ENCODE measurements at regions not wholly inside any gene's neighbourhood (a gene's known extent, or its start where the extent isn't known, plus 50 kb on each side); places are given as distances from the start of the nearest gene placed in this dataset.

DNA sequence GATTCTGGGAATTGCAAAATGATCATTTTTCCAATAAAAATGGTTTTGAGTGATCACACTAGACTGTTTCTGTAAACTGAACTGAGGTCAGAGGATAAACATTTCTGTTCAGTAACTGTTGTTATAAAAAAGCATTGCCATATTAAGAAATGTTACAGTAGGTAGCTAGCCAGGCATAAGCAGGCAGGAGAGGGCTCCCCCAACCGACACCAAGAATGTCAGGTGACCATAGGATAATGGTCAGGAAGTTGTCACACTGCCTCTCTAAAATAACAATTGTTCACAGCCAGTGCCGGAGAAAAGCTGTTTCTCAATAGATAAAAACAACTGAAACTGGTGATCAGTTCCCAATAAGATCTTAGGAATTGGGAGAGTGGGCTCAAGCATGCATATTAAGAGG is 306.2 kb upstream of the SLIT2 start:
- TF ChIP-seq POLR2A (IDR thresholded peaks at IDR 0.05) (no peak), EP300 (IDR thresholded peaks at IDR 0.05; ENCODE audit: low read depth) (no peak)
- TF ChIP-seq, protein P1, sequence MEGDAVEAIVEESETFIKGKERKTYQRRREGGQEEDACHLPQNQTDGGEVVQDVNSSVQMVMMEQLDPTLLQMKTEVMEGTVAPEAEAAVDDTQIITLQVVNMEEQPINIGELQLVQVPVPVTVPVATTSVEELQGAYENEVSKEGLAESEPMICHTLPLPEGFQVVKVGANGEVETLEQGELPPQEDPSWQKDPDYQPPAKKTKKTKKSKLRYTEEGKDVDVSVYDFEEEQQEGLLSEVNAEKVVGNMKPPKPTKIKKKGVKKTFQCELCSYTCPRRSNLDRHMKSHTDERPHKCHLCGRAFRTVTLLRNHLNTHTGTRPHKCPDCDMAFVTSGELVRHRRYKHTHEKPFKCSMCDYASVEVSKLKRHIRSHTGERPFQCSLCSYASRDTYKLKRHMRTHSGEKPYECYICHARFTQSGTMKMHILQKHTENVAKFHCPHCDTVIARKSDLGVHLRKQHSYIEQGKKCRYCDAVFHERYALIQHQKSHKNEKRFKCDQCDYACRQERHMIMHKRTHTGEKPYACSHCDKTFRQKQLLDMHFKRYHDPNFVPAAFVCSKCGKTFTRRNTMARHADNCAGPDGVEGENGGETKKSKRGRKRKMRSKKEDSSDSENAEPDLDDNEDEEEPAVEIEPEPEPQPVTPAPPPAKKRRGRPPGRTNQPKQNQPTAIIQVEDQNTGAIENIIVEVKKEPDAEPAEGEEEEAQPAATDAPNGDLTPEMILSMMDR (IDR thresholded peaks at IDR 0.05) = no peak

All from transverse colon (tissue), 3 donors.